Stimulated activated CD4-positive, alpha-beta T cell treated with anti-CD3 and anti-CD28 coated beads, Interleukin-15, amount 100 ng/mL, for 24 hours (primary cell): ENCODE measurements at regions not wholly inside any gene's neighbourhood (a gene's known extent, or its start where the extent isn't known, plus 50 kb on each side); places are given as distances from the start of the nearest gene placed in this dataset.

ENCODE experiments used
- DNase-seq: peaks from one replicate; pipeline ENCODE4 v3.0.0-alpha.2; 2020

DNA sequence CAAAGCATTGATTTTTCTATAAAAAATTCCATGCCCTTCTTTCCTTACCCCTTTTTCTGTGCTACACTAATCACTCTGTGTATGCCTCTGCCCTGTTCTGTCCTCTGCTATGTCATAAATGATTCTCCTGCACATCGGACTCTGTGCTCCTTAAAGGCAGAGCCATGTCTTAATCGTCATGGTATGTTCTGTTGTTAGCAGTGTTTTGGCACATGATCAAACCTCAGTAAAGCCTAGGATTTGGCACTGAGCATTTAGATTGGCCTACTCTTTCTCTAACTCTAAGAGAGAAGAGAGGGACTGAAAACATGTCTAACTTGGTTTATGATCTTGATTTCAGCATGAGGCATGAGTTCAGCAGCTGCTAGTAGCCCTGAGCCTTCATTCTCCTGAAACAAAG is 266.9 kb downstream of the AASDHPPT start:
- DNase-seq, result no peak

DNA sequence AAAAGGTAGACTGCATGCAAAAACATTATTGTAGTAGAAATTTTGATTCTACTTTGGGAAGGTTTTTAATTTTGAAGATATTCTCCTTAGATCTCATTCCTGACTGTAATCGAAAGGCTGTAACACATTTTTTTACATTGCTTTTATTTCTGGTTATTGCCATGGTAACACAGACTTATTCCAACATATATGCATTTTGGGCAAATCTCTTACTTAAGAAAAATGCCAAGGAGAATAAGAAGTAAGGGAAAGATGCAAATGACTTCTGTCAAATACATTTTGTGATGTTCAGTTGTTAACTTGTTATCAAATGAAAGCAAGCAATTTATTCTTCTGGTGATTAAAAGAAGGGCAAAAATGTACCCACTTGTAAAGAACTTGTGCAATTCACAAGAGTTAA is 267.5 kb downstream of the AASDHPPT start:
- DNase-seq, result no peak

DNA sequence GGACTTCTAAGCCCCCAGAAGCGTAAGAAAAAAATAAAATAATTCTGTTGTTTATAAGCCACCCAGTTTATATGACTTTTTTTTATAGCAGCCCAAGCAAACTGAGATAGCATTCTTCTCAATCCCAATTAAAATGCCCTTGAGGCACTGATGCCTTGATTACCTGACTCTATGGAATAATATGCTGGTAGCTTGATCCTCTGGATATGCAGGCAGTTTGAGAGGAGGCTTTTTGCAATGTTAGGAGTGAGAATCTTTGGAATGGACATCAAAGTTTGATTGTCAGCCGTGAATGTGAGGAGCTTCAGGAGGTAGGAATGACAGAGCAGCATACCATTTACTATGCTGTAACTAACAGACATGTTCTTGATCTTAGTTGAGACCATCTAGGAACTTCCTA is 275.6 kb downstream of the AASDHPPT start:
- DNase-seq, result no peak

DNA sequence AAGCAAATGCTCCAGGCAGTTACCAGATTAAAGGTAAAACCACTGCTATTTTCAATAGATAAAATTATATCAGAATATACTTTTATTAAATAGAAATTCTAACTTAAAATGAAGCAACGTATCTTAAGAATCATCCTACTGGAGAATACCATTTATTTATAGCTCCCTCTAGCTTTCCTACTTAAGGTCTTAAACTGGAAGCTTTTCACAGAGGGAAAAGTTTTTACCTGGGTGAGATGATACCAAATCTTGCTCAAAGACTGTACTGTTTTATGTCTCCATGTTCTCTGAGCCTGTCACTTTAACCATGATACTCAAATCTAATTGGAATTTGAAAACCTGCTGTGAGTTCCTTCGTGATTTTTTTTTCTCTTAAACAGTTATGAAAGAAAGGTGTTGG is 291.8 kb downstream of the AASDHPPT start:
- DNase-seq, result no peak

DNA sequence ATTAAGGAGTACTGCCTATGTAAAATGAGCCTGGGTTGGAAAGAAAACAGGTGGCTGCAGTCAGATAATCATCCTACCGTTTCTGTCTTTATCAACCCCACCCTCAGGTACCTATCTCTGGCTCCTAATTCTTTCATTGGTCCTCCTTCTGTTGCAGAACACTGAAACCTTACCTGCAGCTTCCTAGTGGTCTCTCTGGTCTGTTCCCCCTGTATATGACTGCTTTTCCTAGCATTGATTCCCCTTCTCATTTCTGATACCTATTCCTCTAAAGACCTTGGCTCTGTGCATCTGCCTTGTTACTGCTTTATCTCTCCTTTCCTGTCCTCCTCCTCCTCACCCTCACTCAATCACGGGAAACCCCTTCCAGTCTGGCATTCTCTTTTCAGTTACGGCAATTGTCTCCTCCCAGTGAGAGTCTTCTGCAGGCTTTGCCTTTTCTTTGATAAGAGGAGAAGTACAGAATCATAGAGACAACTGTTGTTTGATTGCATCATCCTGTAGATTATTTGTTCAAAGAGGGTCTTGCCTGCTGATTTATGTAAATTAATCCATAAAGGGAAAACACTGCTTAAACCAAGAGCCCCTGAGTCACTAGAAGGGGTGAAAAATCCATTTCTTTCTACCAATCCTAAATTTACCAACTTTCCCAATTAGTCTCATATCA is 301.2 kb downstream of the AASDHPPT start:
- DNase-seq, result no peak

DNA sequence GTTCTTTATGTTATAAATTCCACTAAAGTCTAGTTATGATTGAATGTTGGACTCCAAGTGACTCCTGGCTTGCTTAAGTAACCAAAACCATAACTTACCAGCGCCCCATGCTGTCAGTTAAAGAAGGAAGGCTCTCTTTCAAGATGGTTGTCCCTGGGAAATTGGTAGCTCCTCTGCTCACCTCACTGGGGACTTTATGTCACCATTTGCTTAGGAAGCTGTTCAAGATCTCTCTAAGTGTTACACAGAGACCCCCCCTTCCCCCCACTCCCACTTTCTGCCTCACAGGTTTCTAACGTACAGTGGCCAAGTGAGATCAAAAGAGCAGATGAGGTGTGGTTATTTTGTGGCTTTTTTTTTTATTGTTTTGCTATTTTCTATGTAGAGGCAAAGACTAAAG is 301.8 kb downstream of the AASDHPPT start:
- no peak for DNase-seq

DNA sequence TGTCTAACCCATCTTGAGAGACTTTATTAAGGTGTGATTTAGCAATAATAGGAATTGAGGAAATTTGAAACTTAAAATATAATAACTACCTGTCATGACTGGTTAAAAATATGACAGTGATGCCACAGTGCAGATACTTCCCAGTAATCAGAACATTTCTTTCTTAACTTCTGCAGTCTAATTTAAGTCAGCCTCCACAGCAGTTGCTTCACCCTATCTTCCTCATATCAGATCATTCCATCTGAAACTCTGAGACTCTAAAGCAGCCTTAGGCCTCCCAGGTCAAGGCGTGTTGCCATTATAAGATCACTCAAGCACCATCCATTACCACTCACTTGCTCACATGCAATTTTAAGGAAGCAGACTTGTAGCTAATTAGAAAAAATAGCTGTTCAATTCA is 302.2 kb downstream of the AASDHPPT start:
- DNase-seq, result no peak

DNA sequence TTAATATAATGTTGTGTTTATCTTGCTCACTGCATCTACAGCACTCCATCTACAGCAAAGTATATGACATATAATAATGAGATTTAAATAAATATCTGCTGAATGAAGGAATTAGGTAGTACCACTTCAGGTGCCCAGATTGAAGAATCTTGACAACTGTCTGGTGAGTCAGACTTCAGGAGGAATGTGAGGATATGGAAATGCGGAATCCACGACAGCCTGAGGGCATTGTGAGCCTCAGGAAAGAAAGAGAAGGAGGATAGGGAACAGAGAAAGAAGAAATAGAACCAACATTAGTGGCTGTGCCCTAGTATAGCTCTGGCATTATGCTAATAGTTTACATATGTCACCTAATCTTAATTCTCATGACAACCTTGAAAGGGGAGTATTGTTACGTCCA is 304.4 kb downstream of the AASDHPPT start:
- no peak for DNase-seq

DNA sequence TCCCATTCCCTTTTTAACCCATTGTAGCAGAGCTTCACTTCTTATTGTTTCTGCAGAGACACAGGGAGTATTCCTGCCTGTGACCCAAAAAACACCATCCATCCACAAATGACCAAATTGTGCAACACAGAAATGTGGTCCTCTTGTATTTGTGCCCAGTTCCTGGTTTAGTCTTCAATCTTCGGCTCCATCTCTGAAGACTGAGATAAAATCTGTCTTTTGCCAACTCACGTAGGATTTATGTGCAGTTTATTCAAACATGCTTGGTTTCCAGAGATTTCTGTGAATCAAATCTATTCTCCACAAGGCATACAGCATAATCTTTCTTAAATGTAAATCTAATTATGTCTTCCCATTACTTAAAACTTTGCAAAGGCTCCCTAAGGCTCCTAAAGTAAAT is 307.0 kb downstream of the AASDHPPT start:
- DNase-seq, result no peak

DNA sequence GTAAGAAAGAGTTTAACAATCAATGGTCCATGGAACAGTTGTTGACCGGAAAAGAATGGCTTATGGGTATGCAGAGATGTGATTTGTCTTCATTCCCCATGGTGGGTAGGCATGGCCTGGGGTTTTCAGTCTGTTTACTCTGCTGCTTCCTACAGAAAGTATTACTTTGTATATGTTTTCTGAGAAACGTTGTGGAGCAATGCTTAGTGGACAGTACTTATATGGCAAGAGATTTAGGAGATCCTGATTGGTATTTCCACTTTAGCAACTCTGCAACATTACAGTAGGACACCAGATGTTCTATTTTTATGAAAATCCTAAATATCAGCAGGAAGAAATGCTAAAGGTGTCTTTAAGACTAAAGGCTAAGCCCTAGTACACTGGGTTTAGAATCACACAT is 309.1 kb downstream of the AASDHPPT start:
- DNase-seq, result no peak

DNA sequence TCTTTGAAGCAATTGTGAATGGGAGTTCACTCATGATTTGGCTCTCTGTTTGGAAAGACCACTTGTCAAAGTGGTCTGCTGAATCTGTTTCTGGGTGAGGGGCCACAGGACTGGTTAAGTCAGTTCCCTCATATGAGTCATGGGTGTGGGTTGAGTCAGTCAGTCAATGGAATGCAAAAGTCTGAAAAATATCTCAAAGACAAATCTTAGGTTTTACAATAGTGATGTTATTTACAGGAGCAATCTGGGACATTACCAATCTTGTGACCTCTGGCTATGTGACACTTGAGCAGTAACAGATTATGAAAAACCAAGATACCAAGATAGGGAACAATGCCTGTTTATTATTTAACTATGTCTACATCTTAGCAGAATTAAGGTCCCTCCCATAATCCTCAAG is 311.6 kb downstream of the AASDHPPT start:
- DNase-seq, result no peak

DNA sequence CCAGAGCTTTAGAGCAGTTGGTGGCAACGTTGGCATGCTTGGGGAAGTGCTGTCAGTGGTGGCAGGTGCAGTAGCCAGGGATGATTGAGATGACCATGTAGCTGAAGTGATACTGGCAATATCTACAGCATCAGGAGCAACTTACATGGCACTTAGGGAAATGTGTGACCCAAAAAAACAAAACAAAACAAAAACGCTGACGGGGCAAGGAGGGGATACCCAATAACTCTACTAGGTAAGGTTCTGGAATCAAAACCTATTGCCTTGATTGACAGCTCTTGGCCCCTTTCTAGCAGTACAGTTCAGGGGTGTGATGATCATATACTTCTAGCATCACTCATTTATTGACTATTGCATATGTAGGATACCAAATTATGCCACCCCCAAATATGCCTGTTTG is 312.6 kb downstream of the AASDHPPT start:
- DNase-seq, result no peak

DNA sequence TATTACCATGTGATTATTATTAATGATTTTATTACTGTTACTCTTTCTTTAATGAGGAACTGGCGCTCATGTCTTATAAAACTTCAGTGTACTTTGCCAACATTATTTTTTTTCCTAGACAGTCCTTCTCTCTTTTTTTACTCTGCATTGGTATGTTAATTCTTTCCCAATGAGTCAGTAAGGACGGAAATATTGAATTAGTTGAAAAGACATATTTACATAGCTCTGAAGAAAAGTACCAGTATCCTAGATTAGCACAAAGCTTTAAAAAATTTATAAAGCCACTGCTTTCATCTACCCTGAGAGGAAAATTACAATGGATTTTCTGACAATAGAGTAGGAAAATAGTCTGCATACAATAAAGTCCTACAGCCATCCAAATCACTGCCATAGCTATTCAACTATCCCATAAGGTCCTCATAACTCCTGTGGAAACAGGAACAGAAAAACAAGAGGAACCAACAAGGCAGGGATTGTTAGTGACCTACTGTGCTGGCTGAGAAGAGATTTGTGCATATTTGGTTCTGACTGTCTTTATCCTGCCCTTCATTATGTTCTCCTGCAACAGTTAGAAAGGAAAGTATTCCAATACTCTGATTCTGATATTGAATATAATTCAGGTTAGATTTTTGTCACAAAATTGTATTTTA is 314.4 kb downstream of the AASDHPPT start:
- DNase-seq, result no peak

DNA sequence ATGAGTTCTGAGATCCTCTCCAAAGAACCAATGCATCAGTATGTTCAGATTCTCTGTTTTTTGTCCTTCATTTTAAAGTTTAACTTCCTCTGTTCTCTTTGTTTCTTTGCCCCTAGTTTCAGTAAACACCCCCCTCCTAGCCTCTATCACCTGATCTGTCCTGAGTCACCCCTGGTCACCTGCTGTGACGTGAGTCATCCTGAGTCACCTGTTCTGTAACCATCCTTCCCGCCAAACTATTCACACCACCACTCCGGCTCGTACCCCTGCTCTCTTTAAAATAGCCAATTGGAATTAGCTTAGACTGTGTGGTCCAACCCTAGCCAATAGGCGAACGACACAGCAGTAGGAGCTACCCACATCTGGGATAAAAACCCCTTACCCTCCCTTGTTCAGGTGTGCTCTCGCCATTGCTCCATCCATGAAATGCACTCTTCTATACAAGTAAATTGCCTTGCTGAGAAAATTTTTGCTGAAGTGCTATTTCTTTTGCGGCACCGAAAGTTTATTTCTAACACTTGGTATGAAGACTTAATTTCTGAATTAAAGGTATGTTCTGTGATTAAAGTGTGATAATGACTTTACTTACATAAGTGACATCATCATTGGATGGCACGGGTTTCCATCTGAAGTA is 318.4 kb downstream of the AASDHPPT start:
- DNase-seq, result no peak

DNA sequence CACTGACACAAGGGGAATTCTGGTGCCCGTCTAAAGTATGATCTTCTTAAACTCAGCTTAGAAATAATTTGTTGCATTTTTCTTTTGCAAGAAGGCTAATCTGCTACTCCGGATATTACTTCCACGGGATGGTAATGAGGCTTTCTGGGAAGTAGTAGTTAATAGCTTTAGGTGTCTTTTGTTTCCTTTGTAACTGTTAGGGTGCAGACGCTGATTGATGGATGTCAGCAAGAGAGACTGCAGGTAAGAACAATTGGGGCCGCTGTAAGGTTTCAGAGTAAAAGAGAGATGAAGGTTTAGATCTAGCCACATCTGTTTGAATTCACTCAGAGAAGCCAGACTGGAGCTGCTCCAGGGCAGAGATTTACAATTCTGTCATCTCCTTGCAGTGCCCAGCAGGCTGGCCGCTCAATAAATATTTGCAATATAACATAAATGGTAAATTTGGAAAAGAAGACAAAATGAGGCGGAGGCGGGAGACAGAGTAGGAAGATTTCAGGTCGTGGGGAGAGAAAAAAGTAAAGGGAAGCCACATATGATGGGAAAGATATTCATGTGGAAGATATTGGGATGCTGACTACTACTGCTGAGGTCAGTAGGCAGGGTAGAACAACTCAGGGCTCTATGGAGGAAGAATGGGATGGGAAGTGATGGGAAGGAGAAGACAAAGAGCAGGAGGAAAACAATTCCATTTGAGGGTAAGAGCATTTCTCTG is 320.5 kb downstream of the AASDHPPT start:
- DNase-seq, result no peak

DNA sequence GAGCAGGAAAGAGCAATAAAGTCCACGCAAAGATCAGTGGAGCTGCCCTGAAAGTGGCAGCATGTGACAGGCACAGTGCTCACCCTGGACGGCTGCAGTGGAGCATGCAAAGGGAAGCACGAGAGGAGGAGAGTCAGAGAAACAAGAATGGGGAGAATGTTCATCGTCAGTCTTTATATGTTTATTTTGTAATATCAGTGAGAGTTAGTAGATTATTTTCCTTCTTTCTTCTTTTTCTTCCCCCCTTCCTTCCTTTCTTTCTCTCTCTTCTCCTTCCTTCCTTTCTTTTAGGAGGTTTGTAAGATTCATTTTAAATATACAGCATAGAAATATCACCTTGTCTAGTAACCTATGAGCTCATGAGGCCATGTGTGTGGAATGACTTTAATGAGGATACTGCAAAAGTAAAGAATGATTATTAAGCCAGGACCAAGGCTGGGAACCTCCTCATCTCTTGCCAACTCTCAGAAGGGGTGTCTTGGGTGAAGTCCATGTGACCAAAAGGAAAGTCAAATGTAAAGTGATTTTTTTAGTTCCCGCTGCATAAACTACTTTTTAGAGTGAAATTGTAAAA is 321.1 kb downstream of the AASDHPPT start:
- DNase-seq, result no peak

DNA sequence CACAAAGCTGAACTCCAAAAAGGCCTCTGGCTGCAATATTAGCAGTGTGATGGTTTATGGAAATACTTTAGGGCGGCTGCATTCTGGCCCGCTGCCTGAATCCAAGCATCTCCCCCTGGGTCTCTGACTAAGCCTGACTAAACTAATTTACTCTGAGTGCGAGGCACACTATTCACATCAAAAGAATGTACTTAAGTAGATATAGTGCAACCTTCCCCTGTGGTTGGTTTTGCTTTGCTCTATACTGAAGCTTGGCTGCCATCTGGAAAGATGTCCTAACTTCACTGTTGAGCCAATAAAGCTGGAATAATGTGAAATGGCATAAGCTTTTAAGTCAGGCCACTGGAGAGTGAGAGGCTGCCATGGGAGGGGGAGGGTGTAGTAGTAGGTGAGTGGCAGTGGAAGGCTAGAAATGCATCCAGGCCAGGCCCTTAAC is 321.6 kb downstream of the AASDHPPT start:
- DNase-seq, result no peak

DNA sequence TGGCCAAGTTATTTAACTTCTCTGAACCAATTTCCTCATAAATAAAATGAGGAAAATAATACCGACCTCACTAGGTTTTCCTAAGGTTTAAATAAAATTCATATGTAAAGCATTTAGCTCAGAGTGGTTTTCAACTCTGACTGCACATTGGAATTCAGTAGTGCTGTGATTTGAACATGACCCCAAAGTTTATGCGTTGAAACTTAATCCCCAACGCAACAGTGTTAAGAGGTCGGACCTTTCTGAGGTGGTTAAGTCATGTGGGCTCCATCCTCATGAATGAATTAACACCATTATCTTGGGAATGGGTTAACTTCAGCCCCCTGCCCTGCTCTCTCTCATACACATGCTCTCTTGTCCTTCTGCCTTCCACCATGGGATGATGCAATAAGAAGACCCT is 322.2 kb downstream of the AASDHPPT start:
- DNase-seq, result no peak

DNA sequence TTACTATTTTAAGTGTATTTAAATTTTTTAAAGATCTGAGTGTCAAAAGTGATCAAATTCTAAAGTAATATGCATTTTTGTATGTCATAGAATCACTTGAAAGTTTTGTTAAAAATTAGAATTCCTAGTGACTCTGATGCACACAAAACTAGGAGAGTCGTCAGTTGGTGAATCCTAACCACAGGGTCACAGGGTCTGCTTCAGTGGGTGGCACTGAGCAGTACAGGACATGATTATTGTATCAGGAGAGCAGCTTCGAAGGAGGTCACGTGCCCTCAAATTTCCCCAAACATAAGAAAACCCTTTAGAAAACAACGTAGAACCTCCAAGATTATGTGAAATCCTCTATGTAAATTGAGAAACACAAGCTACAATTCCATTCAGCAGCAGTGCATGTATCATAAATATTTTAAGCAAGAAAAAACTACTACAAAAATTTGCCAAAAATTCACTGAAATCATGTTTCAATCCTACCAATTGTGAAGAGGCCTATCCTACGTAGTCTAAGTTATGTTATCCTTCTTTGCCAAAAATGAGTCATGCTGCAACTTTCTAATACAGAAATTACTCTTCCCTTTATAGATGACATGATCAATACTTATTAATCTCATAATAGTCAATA is 323.6 kb downstream of the AASDHPPT start:
- DNase-seq, result no peak

DNA sequence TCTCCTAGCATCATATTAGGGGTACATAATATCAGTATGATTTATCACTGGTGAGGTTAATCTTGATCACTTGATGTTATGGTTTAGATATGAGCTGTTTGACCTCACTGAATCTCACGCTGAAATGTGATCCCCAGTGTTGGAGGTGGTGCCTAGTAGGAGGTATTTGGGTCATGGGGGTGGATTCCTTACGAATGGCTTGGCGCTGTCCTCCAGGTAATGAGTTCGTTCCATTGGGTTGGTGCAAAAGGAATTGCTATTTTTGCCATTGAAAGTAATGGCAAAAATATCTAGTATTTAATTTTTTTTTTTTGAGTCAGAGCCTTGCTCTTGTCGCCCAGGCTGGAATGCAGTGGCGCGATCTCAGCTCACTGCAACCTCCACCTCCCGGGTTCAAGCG is 326.3 kb downstream of the AASDHPPT start:
- no peak for DNase-seq

DNA sequence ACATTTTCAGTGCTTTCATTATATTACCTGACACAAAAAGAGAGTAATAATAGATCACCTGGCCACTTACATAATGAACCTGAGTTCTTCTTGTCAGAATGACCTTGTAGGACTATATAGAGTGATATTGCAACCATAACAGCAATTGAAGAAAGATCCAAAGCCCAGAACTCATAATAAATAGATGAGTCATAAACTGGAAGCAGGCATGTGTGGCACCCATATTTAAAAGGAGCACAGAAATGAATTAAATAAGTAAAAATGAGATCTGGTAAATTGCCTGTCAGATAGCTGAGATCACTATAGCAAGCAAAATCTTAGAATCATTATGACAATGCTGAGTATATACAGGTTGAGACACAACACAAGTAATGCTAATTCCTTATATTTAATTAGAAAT is 331.8 kb downstream of the AASDHPPT start:
- DNase-seq, result no peak

DNA sequence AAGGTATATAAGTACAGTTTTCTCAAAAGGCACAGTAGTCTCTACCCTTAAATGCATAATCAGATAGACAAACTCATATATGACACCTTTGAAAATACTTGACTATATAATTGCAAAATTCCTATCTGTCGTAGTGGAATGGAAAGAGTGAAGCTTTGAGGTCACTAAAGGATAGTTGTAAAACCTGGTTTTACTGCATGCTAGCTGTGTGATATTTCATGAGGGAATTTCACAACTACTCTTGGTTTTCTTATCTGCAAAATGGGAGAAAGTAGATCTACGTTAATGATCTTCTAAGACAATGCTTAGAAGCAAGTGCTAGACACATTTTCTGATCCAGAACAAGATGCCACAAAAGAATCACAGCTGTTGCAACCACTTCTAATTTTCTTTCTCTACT is 332.2 kb downstream of the AASDHPPT start:
- no peak for DNase-seq

DNA sequence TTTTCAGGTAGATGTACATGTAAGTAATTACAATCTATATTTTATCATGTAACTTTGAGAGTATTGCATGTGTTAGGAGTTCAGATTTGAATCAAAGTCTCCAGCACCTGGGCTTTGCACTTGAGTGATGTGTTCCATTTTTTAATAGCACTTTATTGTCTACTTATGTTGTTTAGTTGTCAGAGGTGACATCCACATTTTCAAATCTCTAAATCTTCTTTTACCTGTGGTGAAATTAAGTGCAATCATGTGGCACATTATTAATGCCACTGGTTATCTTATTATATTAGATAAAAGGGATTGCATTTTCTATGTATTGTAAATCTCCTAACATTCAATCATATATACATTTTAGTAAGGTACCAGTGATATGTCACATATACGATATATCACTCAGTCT is 333.4 kb downstream of the AASDHPPT start:
- no peak for DNase-seq
